HG03045 (cell line): ENCODE measurements at regions not wholly inside any gene's neighbourhood (a gene's known extent, or its start where the extent isn't known, plus 50 kb on each side); places are given as distances from the start of the nearest gene placed in this dataset.
"Not testable (repeated sequence)": the region's sequence is repeated elsewhere in the genome, so short reads cannot be mapped to it uniquely, and the experiment has no call there.

Experiments used
- ATAC-seq: cut with Tn5 transposase; IDR thresholded peaks from one replicate; pipeline ENCODE4 v1.9.1; 2021; ENCODE audit warnings: mild to moderate bottlenecking, moderate library complexity; ENCODE audit not compliant: unreplicated experiment

- ATAC-seq = no peak
Measured at GRCh38 chr13:97855570-97856303, 97.7 kb upstream of the IPO5 start.

GRCh38 chr13:97856304-97856675 is 97.2 kb upstream of the IPO5 start:
- no peak for ATAC-seq

GRCh38 chr13:97858161-97858560 is 95.3 kb upstream of the IPO5 start:
- ATAC-seq = no peak

- no peak for ATAC-seq
Measured at GRCh38 chr13:97866346-97866745, 87.1 kb upstream of the IPO5 start.

GRCh38 chr13:97866751-97867150 is 86.7 kb upstream of the IPO5 start:
- ATAC-seq = no peak

GRCh38 chr13:97873398-97873797 is 80.1 kb upstream of the IPO5 start:
- ATAC-seq = no peak

- ATAC-seq = no peak
Measured at GRCh38 chr13:97875218-97875617, 78.3 kb upstream of the IPO5 start.

- no peak for ATAC-seq
Measured at GRCh38 chr13:97875911-97876310, 77.6 kb upstream of the IPO5 start.

- no peak for ATAC-seq
Measured at GRCh38 chr13:97878431-97879375, 74.8 kb upstream of the IPO5 start.

GRCh38 chr13:97879646-97880310 is 73.7 kb upstream of the IPO5 start:
- ATAC-seq = no peak

- no peak for ATAC-seq
Measured at GRCh38 chr13:97880311-97880675, 73.2 kb upstream of the IPO5 start.

GRCh38 chr13:97881556-97881955 is 71.9 kb upstream of the IPO5 start:
- no peak for ATAC-seq

GRCh38 chr13:97883396-97883795 is 70.1 kb upstream of the IPO5 start:
- no peak for ATAC-seq

- no peak for ATAC-seq
Measured at GRCh38 chr13:97884707-97885468, 68.6 kb upstream of the IPO5 start.

- ATAC-seq = no peak
Measured at GRCh38 chr13:97885641-97886040, 67.8 kb upstream of the IPO5 start.

GRCh38 chr13:97889803-97890202 is 63.7 kb upstream of the IPO5 start:
- no peak for ATAC-seq

GRCh38 chr13:97890573-97890972 is 62.9 kb upstream of the IPO5 start:
- ATAC-seq = no peak

GRCh38 chr13:97891964-97892363 is 61.5 kb upstream of the IPO5 start:
- not testable (repeated sequence) for ATAC-seq

GRCh38 chr13:97892717-97893116 is 60.8 kb upstream of the IPO5 start:
- ATAC-seq = no peak

GRCh38 chr13:97895383-97895782 is 58.1 kb upstream of the IPO5 start:
- no peak for ATAC-seq

GRCh38 chr13:97896446-97896845 is 57.0 kb upstream of the IPO5 start:
- no peak for ATAC-seq
